GM12891 (cell line): ENCODE measurements at regions not wholly inside any gene's neighbourhood (a gene's known extent, or its start where the extent isn't known, plus 50 kb on each side); places are given as distances from the start of the nearest gene placed in this dataset.

Experiments used
- PAX5 ChIP-seq: IDR thresholded peaks from 2 replicates; pipeline ENCODE4 v1.6.1; 2011; ENCODE audit warnings: low read length, moderate library complexity, mild to moderate bottlenecking; ENCODE audit not compliant: insufficient read depth, severe bottlenecking
- POLR2A ChIP-seq: IDR thresholded peaks from 2 replicates; pipeline ENCODE4 v1.6.1; 2011; ENCODE audit warnings: low read depth, low read length, control low read depth
- POLR2AphosphoS5 ChIP-seq: IDR thresholded peaks from 2 replicates; pipeline ENCODE4 v1.6.1; 2011; ENCODE audit warnings: low read depth, low read length, control low read depth

DNA sequence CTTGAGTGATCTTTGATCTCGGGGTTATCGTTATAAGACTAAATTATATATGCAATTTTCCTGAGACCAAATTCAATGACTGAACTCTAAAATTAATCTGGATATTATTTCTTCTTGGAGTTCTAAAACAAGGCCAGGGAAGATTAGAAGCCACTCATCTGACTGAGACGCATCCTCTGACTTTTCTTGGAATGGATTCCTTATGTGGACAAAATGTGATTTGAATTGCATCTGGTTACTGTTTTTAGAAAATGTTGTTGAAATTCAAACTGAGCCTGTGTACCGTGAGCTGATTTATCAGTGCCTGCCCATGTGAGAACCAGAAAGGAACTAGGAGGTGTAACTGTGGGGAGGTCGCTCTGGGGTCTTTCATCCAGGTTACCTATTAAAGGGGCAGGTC lies 330.8 kb downstream of the OSR1 start:
- TF ChIP-seq POLR2AphosphoS5 = no peak
- TF ChIP-seq POLR2A = no peak
- TF ChIP-seq PAX5 = no peak
